MCF 10A (cell line): ENCODE measurements at regions not wholly inside any gene's neighbourhood (a gene's known extent, or its start where the extent isn't known, plus 50 kb on each side); places are given as distances from the start of the nearest gene placed in this dataset.
"Not testable (repeated sequence)": the region's sequence is repeated elsewhere in the genome, so short reads cannot be mapped to it uniquely, and the experiment has no call there.

Source experiments
- BruUV-seq: library from RNA; stranded (reverse); fragments of 400-500 nt; replicated peaks from 2 replicates; lab custom pipeline; 2021; lab: Mats Ljungman, UMichigan
- CTCF ChIA-PET: fragments of 300-600 bp; sonication (Branson Sonifier 250); formaldehyde crosslinking; extraction: SDS; loops from one replicate; lab custom pipeline; 2021; ENCODE audit warnings: antibody characterized with exemption, inconsistent platforms; lab: Yijun Ruan, JAX
- POLR2A ChIA-PET: fragments of 300-600, 350-650 bp; sonication (Branson Sonifier 250); formaldehyde crosslinking; extraction: SDS; loops from one replicate; lab custom pipeline; 2020; ENCODE audit warnings: antibody characterized with exemption, inconsistent platforms; lab: Yijun Ruan, JAX
- DNase-seq: peaks from one replicate; pipeline ENCODE4 v3.0.0-alpha.2; 2018; ENCODE audit not compliant: unreplicated experiment
- H3K27ac Mint-ChIP-seq: one replicate; pipeline ENCODE4 v1.8.0; 2022; ENCODE audit warnings: mild to moderate bottlenecking, low read depth, mixed read lengths; ENCODE audit not compliant: unreplicated experiment
- H3K27me3 Mint-ChIP-seq: one replicate; pipeline ENCODE4 v1.8.0; 2022; ENCODE audit warnings: mixed read lengths; ENCODE audit not compliant: insufficient read depth, unreplicated experiment
- H3K36me3 Mint-ChIP-seq: one replicate; pipeline ENCODE4 v1.8.0; 2022; ENCODE audit warnings: mild to moderate bottlenecking, moderate library complexity, mixed read lengths; ENCODE audit not compliant: insufficient read depth, unreplicated experiment
- H3K4me1 Mint-ChIP-seq: one replicate; pipeline ENCODE4 v1.8.0; 2022; ENCODE audit warnings: mixed read lengths; ENCODE audit not compliant: insufficient read depth, unreplicated experiment
- H3K4me3 Mint-ChIP-seq: one replicate; pipeline ENCODE4 v1.8.0; 2022; ENCODE audit warnings: mild to moderate bottlenecking, moderate library complexity, mixed read lengths; ENCODE audit not compliant: unreplicated experiment
- H3K9me3 Mint-ChIP-seq: one replicate; pipeline ENCODE4 v1.8.0; 2022; ENCODE audit warnings: mixed read lengths; ENCODE audit not compliant: unreplicated experiment
- intact Hi-C: fragments of 100-400 bp; cut with micrococcal nuclease; formaldehyde crosslinking; loops from 2 replicates; pipeline ENCODE4 v1.14.1; 2022
- TF ChIP-seq, protein P1 (sequence below): fragments of 200-600 bp; IDR thresholded peaks from one replicate; pipeline ENCODE4 v1.8.0; 2022; ENCODE audit warnings: antibody characterized with exemption, mild to moderate bottlenecking; ENCODE audit not compliant: unreplicated experiment

DNA sequence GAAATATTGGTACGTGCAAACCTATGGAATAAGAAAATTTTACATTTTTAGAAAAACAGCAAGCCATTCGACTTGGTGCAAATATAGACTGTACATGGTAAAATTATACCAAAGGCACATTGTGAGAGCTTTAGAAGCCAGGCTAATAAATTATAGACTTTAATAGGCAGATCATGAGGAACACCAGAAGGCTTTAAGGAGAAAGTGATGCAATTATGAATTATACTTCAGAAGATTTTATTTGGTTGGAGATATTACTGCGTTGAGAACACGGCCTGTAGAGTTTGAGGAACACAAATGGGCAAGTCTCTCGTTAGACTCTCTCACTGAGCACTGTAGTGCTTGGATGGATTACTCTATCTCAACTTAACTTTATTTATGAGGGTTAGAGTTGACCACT is 141.7 kb downstream of the MACC1 start:
- no peak for DNase-seq
- H3K36me3 Mint-ChIP-seq = no peaks in the 10 kb centered on the region
- H3K4me3 Mint-ChIP-seq = no peak overlapping the region
- H3K27ac Mint-ChIP-seq = no peak overlapping the region
- TF ChIP-seq, protein P1, sequence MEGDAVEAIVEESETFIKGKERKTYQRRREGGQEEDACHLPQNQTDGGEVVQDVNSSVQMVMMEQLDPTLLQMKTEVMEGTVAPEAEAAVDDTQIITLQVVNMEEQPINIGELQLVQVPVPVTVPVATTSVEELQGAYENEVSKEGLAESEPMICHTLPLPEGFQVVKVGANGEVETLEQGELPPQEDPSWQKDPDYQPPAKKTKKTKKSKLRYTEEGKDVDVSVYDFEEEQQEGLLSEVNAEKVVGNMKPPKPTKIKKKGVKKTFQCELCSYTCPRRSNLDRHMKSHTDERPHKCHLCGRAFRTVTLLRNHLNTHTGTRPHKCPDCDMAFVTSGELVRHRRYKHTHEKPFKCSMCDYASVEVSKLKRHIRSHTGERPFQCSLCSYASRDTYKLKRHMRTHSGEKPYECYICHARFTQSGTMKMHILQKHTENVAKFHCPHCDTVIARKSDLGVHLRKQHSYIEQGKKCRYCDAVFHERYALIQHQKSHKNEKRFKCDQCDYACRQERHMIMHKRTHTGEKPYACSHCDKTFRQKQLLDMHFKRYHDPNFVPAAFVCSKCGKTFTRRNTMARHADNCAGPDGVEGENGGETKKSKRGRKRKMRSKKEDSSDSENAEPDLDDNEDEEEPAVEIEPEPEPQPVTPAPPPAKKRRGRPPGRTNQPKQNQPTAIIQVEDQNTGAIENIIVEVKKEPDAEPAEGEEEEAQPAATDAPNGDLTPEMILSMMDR = no peak
- H3K4me1 Mint-ChIP-seq = no peaks in the 10 kb centered on the region
- no TSS peak for BruUV-seq
- no peaks in the 10 kb centered on the region for H3K9me3 Mint-ChIP-seq
- no peaks in the 10 kb centered on the region for H3K27me3 Mint-ChIP-seq
- ChIA-PET POLR2A (no interaction called here), CTCF (interaction anchor here (0.6 to 0.7 kb wide), 3 partner anchors 24 to 298 kb away, joined by 3 to 5 read pairs (median 3); no protein-coding TSS in a partner anchor)
- intact Hi-C loops = no loop called here

GRCh38 chr7:20068004-20068403 is 149.2 kb downstream of the MACC1 start:
- POLR2A ChIA-PET, DNase-seq, CTCF ChIA-PET, BruUV-seq, H3K4me1 Mint-ChIP-seq, H3K36me3 Mint-ChIP-seq, intact Hi-C loops, H3K27me3 Mint-ChIP-seq, H3K4me3 Mint-ChIP-seq, H3K27ac Mint-ChIP-seq, H3K9me3 Mint-ChIP-seq: not testable (repeated sequence)

DNA sequence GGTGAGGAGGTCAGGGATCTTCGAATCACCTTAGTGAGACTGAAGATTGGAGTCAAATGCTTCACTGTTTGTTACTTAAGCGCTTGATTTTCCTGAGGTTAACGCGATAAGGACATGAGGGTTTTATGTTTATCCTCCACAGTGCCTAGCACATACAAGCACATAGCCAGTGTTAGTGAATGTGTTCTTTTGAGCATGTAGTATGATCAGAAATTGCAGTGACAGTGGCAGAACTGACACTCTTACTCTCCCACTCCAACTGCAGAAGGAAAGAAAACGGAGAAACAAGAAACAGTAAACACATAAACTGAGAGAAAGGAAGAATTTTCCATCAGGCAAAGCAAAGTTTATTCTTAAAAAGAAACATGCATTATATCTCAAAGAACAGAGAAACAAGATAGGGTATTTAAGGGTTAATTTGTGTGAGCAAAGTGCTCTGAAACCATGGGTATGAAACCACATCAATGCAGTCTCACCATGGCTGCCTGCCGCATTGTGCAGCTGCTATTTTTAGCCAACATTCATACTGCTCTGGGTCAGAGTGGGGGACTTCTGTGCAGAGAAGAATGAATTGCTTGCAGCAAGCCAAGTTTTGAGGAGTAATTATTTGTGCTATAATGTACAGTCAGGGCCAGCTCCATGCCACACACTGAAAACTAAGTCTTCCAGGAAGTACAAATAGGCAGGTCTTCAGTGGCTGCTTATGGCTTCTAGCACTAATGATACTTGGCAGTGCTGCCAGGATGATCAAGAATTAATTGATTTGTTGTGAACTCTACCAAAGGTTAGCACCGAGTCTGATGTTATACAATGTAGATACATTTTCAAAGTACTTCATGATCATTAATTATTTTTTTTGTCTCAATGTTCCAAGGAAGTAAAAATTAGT is 152.0 kb downstream of the MACC1 start:
- H3K36me3 Mint-ChIP-seq = no peaks in the 10 kb centered on the region
- ChIA-PET CTCF (interaction anchor here (0.6 to 0.7 kb wide), 2 partner anchors 158 to 318 kb away, joined by 3 to 4 read pairs; no protein-coding TSS in a partner anchor), POLR2A (no interaction called here)
- no peaks in the 10 kb centered on the region for H3K4me1 Mint-ChIP-seq
- no peak overlapping the region for H3K27ac Mint-ChIP-seq
- H3K9me3 Mint-ChIP-seq = no peaks in the 10 kb centered on the region
- H3K4me3 Mint-ChIP-seq = no peak overlapping the region
- no peaks in the 10 kb centered on the region for H3K27me3 Mint-ChIP-seq
- intact Hi-C loops = no loop called here
- BruUV-seq = no TSS peak
- DNase-seq = no peak
- TF ChIP-seq, protein P1 = no peak

DNA sequence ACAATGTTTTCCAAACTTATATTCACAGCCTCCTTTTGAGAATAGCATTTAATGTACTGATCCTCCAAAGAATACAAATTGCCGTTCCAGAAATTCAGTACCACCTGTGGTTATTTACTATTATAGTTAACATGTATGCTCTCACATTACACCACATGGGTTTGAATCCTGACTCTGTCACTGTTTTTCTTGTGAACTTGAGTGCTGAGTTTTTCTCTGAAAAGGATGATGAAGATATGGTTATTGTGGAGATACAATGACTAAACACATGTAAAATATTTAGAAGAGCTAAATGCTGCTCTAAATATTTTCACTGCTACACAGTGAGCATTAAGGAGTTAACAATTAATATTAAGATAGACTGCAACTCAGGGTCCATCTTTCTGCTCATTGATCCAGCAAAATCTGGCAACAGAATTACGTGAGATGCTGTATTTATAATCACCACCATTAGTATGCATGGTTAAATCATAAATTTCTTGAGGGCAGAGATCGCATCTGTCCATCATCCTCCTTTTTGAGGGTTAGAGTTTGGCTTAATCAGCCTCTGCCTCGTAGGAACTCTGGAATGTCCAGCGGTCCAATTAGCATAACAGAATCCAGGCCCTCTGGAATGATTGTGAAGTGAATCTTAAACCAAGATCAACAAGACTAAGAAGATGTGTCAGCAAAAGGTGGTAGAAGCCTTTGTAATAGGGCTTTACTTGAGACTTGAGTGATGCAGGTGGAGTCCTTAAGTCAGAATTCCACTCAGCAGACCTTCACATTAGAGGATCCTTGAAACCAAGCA is 152.8 kb downstream of the MACC1 start:
- ChIA-PET CTCF (no interaction called here), POLR2A (no interaction called here)
- Mint-ChIP-seq H3K36me3 (no peaks in the 10 kb centered on the region), H3K4me3 (no peak overlapping the region), H3K4me1 (no peaks in the 10 kb centered on the region), H3K9me3 (no peaks in the 10 kb centered on the region), H3K27me3 (no peaks in the 10 kb centered on the region), H3K27ac (no peak overlapping the region)
- TF ChIP-seq, protein P1 = no peak
- DNase-seq = no peak
- intact Hi-C loops = no loop called here
- BruUV-seq = no TSS peak
